Suprapubic skin (tissue), 4 donors: ENCODE measurements at regions not wholly inside any gene's neighbourhood (a gene's known extent, or its start where the extent isn't known, plus 50 kb on each side); places are given as distances from the start of the nearest gene placed in this dataset.

Source experiments
- CTCF ChIP-seq, 2 donors: fragments of 200-600 bp in 1 of 2; fragments of 450-650 bp in 1 of 2; sonication (generic) in 1 of 2; IDR thresholded peaks; one replicate each; pipeline ENCODE4 v1.5.1; 2016 to 2019; ENCODE audit warnings: antibody characterized with exemption in 2 of 2, mild to moderate bottlenecking in 1 of 2, moderate library complexity in 1 of 2
- EP300 ChIP-seq: sonication (generic); formaldehyde crosslinking; IDR thresholded peaks from one replicate; pipeline ENCODE4 v1.6.1; 2017; ENCODE audit warnings: antibody characterized with exemption
- POLR2A ChIP-seq, 2 donors: fragments of 450-650 bp; IDR thresholded peaks; one replicate each; pipeline ENCODE4 v1.6.1; 2017; ENCODE audit warnings: antibody characterized with exemption in 2 of 2, mild to moderate bottlenecking in 2 of 2, moderate library complexity in 2 of 2
- POLR2AphosphoS5 ChIP-seq, 3 donors: sonication (generic); formaldehyde crosslinking; IDR thresholded peaks; one replicate each; pipeline ENCODE4 v1.6.1; 2017; ENCODE audit warnings: antibody characterized with exemption in 3 of 3

- TF ChIP-seq CTCF (IDR thresholded peaks at IDR 0.05): no peak
- no peak for TF ChIP-seq POLR2AphosphoS5 (IDR thresholded peaks at IDR 0.05)
- TF ChIP-seq EP300: no peak
- TF ChIP-seq POLR2A (IDR thresholded peaks at IDR 0.05): no peak
Measured at GRCh38 chr4:33054161-33054560, 2334.0 kb downstream of the PCDH7 start.
